HepG2 (cell line): ENCODE measurements at regions not wholly inside any gene's neighbourhood (a gene's known extent, or its start where the extent isn't known, plus 50 kb on each side); places are given as distances from the start of the nearest gene placed in this dataset.

Experiments
- CBX1 ChIP-seq: IDR thresholded peaks from one replicate; pipeline ENCODE4 v1.6.1; 2016; ENCODE audit warnings: antibody characterized with exemption, low read depth
- ERF ChIP-seq: IDR thresholded peaks from 2 replicates; pipeline ENCODE4 v1.6.1; 2018; ENCODE audit warnings: missing biosample characterization, missing genetic modification reagents
- GATAD1 ChIP-seq: IDR thresholded peaks from 2 replicates; pipeline ENCODE4 v1.6.1; 2016; ENCODE audit warnings: missing genetic modification reagents, missing compliant biosample characterization
- GTF2F1 ChIP-seq: fragments of 150-350 bp; IDR thresholded peaks from 2 replicates; pipeline ENCODE4 v1.6.1; 2014; ENCODE audit warnings: low read length
- JARID2 ChIP-seq: sonication (generic); formaldehyde crosslinking; IDR thresholded peaks from 2 replicates; pipeline ENCODE4 v1.8.1; 2023; ENCODE audit warnings: missing genetic modification reagents, inconsistent platforms; ENCODE audit not compliant: insufficient replicate concordance
- KDM6A ChIP-seq: IDR thresholded peaks from 2 replicates; pipeline ENCODE4 v1.6.1; 2016; ENCODE audit warnings: low read depth
- KIAA2018 ChIP-seq: sonication (generic); formaldehyde crosslinking; IDR thresholded peaks from 2 replicates; pipeline ENCODE4 v1.5.0; 2020; ENCODE audit warnings: mild to moderate bottlenecking, missing genetic modification reagents, borderline replicate concordance
- MXD4 ChIP-seq: IDR thresholded peaks from 2 replicates; pipeline ENCODE4 v1.6.1; 2016; ENCODE audit warnings: mild to moderate bottlenecking, missing biosample characterization, missing genetic modification reagents
- YY1 ChIP-seq: IDR thresholded peaks from 2 replicates; pipeline ENCODE4 v1.6.1; 2011; ENCODE audit warnings: low read length, low read depth, moderate library complexity, mild to moderate bottlenecking; ENCODE audit not compliant: insufficient read depth, insufficient replicate concordance
- ZBTB42 ChIP-seq: sonication (generic); formaldehyde crosslinking; IDR thresholded peaks from 2 replicates; pipeline ENCODE4 v1.5.0; 2020; ENCODE audit warnings: mild to moderate bottlenecking, missing genetic modification reagents
- ZBTB7B ChIP-seq: sonication (generic); formaldehyde crosslinking; IDR thresholded peaks from 2 replicates; pipeline ENCODE4 v1.4.0; 2020; ENCODE audit warnings: missing genetic modification reagents
- ZNF264 ChIP-seq: sonication (generic); formaldehyde crosslinking; IDR thresholded peaks from 2 replicates; pipeline ENCODE4 v1.4.0; 2020; ENCODE audit warnings: missing genetic modification reagents
- ZNF281 ChIP-seq: sonication (generic); formaldehyde crosslinking; IDR thresholded peaks from 2 replicates; pipeline ENCODE4 v1.4.0; 2020; ENCODE audit warnings: missing genetic modification reagents, borderline replicate concordance
- ZNF343 ChIP-seq: sonication (generic); formaldehyde crosslinking; IDR thresholded peaks from 2 replicates; pipeline ENCODE4 v1.4.0; 2020; ENCODE audit warnings: mild to moderate bottlenecking, missing genetic modification reagents
- ZNF790 ChIP-seq: sonication (generic); formaldehyde crosslinking; IDR thresholded peaks from 2 replicates; pipeline ENCODE4 v1.8.0; 2022; ENCODE audit warnings: missing genetic modification reagents, mild to moderate bottlenecking, borderline replicate concordance

GRCh38 chr21:22885614-22886013, 1887.4 kb downstream of the NCAM2 start (continued):
- TF ChIP-seq KIAA2018 (CRISPR knock-in tag), result no peak
- no peak for TF ChIP-seq KDM6A (CRISPR knock-in tag)
- no peak for TF ChIP-seq YY1
- no peak for TF ChIP-seq MXD4 (CRISPR knock-in tag)
- TF ChIP-seq ZNF343 (CRISPR knock-in tag), result no peak
- no peak for TF ChIP-seq CBX1
- no peak for TF ChIP-seq JARID2 (CRISPR knock-in tag)
- no peak for TF ChIP-seq ZBTB42 (CRISPR knock-in tag)
- TF ChIP-seq ZNF264 (CRISPR knock-in tag), result no peak
- no peak for TF ChIP-seq ZBTB7B (CRISPR knock-in tag)
- TF ChIP-seq ERF (CRISPR knock-in tag), result no peak
- no peak for TF ChIP-seq ZNF281
- no peak for TF ChIP-seq GATAD1 (CRISPR knock-in tag)
- TF ChIP-seq ZNF790 (CRISPR knock-in tag), result no peak
- TF ChIP-seq GTF2F1, result no peak
